Body of pancreas (tissue), 4 donors: ENCODE measurements at regions not wholly inside any gene's neighbourhood (a gene's known extent, or its start where the extent isn't known, plus 50 kb on each side); places are given as distances from the start of the nearest gene placed in this dataset.

ENCODE experiments used
- ATAC-seq: fragments of 150-250 bp; one replicate; pipeline ENCODE4 v1.9.1; 2016
- DNase-seq, 4 donors: peaks; one replicate each; pipeline ENCODE4 v3.0.0-alpha.2; 2019
- H3K27ac ChIP-seq, 4 donors: fragments of 200-600 bp; sonication (generic); 1 replicate in 3 of 4; 2 replicates in 1 of 4; pipeline versions ENCODE4 v1.5.1 to v1.6.1; 2016 to 2019; ENCODE audit warnings: mild to moderate bottlenecking in 1 of 4, mixed read lengths in 1 of 4, moderate library complexity in 1 of 4
- H3K27me3 ChIP-seq, 2 donors: fragments of 200-600 bp; sonication (generic); one replicate each; pipeline ENCODE4 v1.6.0; 2016; ENCODE audit warnings: mild to moderate bottlenecking in 1 of 2
- H3K36me3 ChIP-seq, 2 donors: fragments of 200-600 bp; sonication (generic); replicated peaks in 1 of 2; 2 replicates each; pipeline ENCODE4 v1.5.1; 2016; ENCODE audit warnings: low read depth in 2 of 2; ENCODE audit not compliant: insufficient read depth in 1 of 2
- H3K4me1 ChIP-seq: fragments of 200-600 bp; sonication (generic); one replicate; pipeline ENCODE4 v1.6.0; 2016
- H3K4me3 ChIP-seq, 2 donors: fragments of 200-600 bp; sonication (generic); 1 replicate in 1 of 2; 2 replicates in 1 of 2; pipeline ENCODE4 v1.5.1; 2016 to 2019
- H3K9me3 ChIP-seq, 3 donors: fragments of 200-600 bp; sonication (generic); 1 replicate in 2 of 3; 2 replicates in 1 of 3; pipeline ENCODE4 v1.5.1; 2016
- POLR2A ChIP-seq, 3 donors: fragments of 450-650 bp; IDR thresholded peaks; one replicate each; pipeline ENCODE4 v1.6.1; 2016; ENCODE audit warnings: antibody characterized with exemption in 3 of 3, mild to moderate bottlenecking in 2 of 3
- WGBS, 2 donors: methylation state at CpG; one replicate each; pipeline ENCODE4 v1.1.5; 2017; 5-methylcytosine and 5-hydroxymethylcytosine counted together
- intact Hi-C: fragments of 100-400 bp; cut with DNase I; formaldehyde crosslinking; loops from one replicate; pipeline ENCODE4 v1.15.1; 2023
- TF ChIP-seq, protein P1 (sequence below), 7 experiments: fragments of 450-650 bp in 4 of 7; fragments of 200-600 bp in 3 of 7; sonication (generic) in 3 of 7; IDR thresholded peaks; one replicate each; pipeline ENCODE4 v1.5.1; 2016 to 2019; ENCODE audit warnings: antibody characterized with exemption in 7 of 7

DNA sequence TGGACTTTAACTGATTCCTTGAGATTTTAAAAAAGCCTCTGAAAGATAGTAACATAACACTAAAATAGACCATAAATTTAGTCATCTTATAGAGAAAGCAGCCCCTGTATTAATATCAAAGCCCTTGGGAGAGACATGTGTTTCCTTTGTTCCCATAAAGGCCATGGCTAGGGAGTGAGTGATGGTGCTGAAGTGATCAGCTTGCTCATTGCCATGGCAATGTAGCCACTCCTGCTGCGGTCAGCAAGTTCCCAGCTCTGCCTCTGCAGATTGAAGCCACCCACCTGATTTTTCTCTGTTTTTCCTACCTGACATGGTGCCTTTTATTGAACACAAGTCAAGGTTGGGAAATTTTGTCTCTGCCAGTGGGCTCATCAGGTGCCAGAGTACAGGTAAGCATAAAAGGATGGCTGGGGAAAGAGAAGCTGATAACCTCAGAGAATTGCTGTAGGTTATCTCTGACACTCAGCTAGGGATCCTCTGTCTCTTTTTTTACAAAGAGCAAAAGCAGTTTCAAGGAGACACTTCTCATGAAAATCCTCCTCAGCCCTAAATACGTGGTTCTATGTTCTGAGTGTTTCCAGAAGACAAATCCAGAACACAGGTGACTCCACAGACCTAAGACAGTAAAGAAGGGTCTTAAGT lies 296.3 kb upstream of the NMUR2 start:
- DNase-seq (peak in 1 of 4 donors; percentile 4), ATAC-seq (no peak)
- H3K4me3 ChIP-seq: no peak overlapping the region
- no peak overlapping the region for H3K27ac ChIP-seq
- 20 to 27% methylated on average over 2 of the region's 2 CpGs for WGBS, 2 donors
- intact Hi-C loops: no loop called here
- H3K9me3 ChIP-seq: no peaks in the 10 kb centered on the region
- no peaks in the 10 kb centered on the region for H3K4me1 ChIP-seq
- no peaks in the 10 kb centered on the region for H3K36me3 ChIP-seq
- H3K27me3 ChIP-seq: no peaks in the 10 kb centered on the region
- TF ChIP-seq POLR2A (IDR thresholded peaks at IDR 0.05): no peak
- TF ChIP-seq, protein P1, sequence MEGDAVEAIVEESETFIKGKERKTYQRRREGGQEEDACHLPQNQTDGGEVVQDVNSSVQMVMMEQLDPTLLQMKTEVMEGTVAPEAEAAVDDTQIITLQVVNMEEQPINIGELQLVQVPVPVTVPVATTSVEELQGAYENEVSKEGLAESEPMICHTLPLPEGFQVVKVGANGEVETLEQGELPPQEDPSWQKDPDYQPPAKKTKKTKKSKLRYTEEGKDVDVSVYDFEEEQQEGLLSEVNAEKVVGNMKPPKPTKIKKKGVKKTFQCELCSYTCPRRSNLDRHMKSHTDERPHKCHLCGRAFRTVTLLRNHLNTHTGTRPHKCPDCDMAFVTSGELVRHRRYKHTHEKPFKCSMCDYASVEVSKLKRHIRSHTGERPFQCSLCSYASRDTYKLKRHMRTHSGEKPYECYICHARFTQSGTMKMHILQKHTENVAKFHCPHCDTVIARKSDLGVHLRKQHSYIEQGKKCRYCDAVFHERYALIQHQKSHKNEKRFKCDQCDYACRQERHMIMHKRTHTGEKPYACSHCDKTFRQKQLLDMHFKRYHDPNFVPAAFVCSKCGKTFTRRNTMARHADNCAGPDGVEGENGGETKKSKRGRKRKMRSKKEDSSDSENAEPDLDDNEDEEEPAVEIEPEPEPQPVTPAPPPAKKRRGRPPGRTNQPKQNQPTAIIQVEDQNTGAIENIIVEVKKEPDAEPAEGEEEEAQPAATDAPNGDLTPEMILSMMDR (IDR thresholded peaks at IDR 0.05): no peak

DNA sequence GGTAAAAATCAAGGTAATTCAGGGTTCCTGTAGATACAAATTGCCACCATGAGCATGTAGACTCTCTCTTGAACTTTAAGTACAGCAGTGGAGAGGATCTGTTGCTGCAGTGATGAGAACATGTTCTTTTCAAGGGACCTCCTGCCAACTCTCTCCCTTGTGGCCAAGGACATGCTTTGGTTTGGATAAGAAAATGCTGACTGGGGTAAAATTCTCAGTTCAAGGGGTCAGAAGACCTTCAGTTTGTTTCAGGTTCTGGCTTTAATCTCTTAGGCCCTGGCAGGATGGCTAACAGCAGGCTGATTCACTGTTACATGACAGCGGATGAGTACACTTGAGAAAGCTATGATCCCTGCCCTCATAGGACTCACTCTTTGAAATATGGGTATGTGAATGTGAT lies 299.2 kb upstream of the NMUR2 start:
- no peak for DNase-seq
- WGBS, 2 donors: 81 to 92% methylated on average over 1 of the region's 1 CpG
- no peak overlapping the region for H3K27ac ChIP-seq
- H3K36me3 ChIP-seq: no peaks in the 10 kb centered on the region
- no peaks in the 10 kb centered on the region for H3K9me3 ChIP-seq
- no peak for ATAC-seq
- intact Hi-C loops: no loop called here
- H3K4me3 ChIP-seq: no peak overlapping the region
- H3K4me1 ChIP-seq: no peaks in the 10 kb centered on the region
- no peak for TF ChIP-seq POLR2A (IDR thresholded peaks at IDR 0.05)
- TF ChIP-seq, protein P1 (IDR thresholded peaks at IDR 0.05): no peak
- no peaks in the 10 kb centered on the region for H3K27me3 ChIP-seq

DNA sequence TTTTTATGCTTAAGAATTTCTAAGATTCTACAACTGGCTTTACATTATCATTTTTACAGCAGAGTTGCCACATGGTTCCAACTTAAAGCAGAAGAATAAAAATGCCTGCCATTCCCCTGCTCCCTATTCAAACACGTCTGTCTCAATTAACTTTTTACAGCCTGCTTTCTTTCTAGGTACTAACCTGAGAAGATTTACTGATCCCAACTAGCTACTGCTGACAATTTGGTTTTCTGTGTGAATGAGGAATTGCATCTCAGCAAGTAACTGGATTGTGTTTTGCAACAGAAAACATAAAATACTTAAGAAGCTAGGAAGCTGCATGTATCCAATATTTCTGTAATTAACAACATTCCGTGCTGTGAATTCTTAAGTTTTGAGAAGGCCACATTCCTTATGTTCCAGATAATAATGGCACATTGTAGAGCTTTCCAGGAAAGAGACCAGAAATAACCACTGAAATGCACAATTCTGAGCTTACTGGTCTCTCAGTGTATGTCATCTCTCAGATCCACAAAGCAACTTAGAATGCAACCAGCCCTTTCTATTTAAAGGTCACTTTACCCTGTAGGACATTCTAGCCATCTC lies 306.8 kb upstream of the NMUR2 start:
- no peak overlapping the region for H3K4me3 ChIP-seq

DNA sequence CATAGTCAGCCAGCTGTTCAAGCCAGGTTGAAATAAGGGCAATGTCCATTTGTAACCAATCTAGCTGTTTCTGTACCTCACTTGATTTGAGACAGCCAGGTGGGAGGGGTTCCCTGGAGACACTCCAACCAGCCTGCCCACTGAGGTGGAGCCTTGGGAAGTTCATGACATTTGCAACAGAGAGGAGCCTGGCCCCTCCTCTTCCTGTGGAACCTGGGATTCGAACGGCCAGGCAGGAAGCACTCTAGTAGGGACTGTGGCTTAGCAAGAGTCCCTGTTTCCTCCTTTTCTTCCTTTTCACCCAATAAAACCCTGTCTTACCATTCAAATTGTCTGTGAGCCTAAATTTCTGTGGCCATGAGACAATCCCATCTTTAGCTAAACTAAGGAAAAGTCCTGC lies 312.3 kb upstream of the NMUR2 start:
- Histone ChIP-seq H3K4me3 (no peak overlapping the region), H3K27ac (no peak overlapping the region), H3K36me3 (no peaks in the 10 kb centered on the region), H3K9me3 (peaks cover 0 to 5% (median 0%) of the 10 kb centered on the region in 3 donors), H3K4me1 (no peaks in the 10 kb centered on the region), H3K27me3 (no peaks in the 10 kb centered on the region)
- no peak for DNase-seq
- intact Hi-C loops: no loop called here
- 27 to 43% methylated on average over 2 of the region's 2 CpGs for WGBS, 2 donors
- no peak for ATAC-seq
- no peak for TF ChIP-seq POLR2A (IDR thresholded peaks at IDR 0.05)
- TF ChIP-seq, protein P1 (IDR thresholded peaks at IDR 0.05): no peak

More for the DNA sequence above, 306.8 kb upstream of the NMUR2 start:
- DNase-seq (no peak), ATAC-seq (no peak)
- 24 to 36% methylated on average over 2 of the region's 2 CpGs for WGBS, 2 donors
- H3K27ac ChIP-seq: no peak overlapping the region
- no peaks in the 10 kb centered on the region for H3K36me3 ChIP-seq
- no peak for TF ChIP-seq POLR2A (IDR thresholded peaks at IDR 0.05)
- TF ChIP-seq, protein P1 (IDR thresholded peaks at IDR 0.05): no peak
- no peaks in the 10 kb centered on the region for H3K4me1 ChIP-seq
- H3K9me3 ChIP-seq: no peaks in the 10 kb centered on the region
- no peaks in the 10 kb centered on the region for H3K27me3 ChIP-seq
- intact Hi-C loops: no loop called here

DNA sequence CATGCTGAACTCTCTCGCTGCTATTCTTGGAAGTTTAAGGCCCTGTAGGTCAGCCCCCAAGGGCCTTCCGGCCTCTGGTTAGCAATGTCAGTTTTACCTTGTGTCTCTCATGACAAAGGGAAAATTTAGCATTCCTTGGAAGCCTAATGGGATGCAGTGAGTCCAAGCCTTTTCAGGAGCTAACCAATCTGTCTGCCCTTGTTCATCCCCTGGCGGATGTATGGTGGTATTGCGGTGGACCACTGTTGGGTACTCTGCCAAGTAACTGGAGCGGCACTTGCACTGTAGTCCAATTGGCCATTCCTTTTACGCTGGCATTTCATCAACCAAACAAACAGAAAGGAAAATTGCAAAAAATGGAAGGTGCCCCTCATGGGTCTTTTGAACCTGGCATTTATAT lies 318.4 kb upstream of the NMUR2 start:
- Histone ChIP-seq H3K27ac (no peak overlapping the region), H3K4me3 (no peak overlapping the region), H3K9me3 (peaks cover 0 to 5% (median 0%) of the 10 kb centered on the region in 3 donors), H3K27me3 (no peaks in the 10 kb centered on the region), H3K36me3 (no peaks in the 10 kb centered on the region), H3K4me1 (no peaks in the 10 kb centered on the region)
- intact Hi-C loops: no loop called here
- TF ChIP-seq, protein P1 (IDR thresholded peaks at IDR 0.05): no peak
- no peak for TF ChIP-seq POLR2A (IDR thresholded peaks at IDR 0.05)
- 72 to 85% methylated on average over 5 to 6 of the region's 6 CpGs for whole genome bisulfite sequencing, 2 donors
- DNase-seq: no peak
- ATAC-seq: no peak
